HepG2 (cell line): ENCODE measurements at regions not wholly inside any gene's neighbourhood (a gene's known extent, or its start where the extent isn't known, plus 50 kb on each side); places are given as distances from the start of the nearest gene placed in this dataset.

Source experiments
- ATAC-seq: fragments of 200-7000 bp; cut with Tn5 transposase; 3 replicates; pipeline ENCODE4 v1.9.1; 2020; ENCODE audit warnings: mild to moderate bottlenecking, moderate library complexity
- BruUV-seq: library from RNA; stranded (reverse); fragments of 400-500 nt; replicated peaks from 2 replicates; lab custom pipeline; 2021; lab: Mats Ljungman, UMichigan
- CTCF ChIA-PET: fragments of 300-600 bp; formaldehyde crosslinking; extraction: SDS; loops from one replicate; lab custom pipeline; 2021; ENCODE audit warnings: low total read pairs, inconsistent platforms, low intra/inter-chr PET ratio; lab: Yijun Ruan, JAX
- POLR2A ChIA-PET: fragments of 350-600 bp; sonication (Branson Sonifier 250); formaldehyde crosslinking; loops from one replicate; lab custom pipeline; 2020; ENCODE audit warnings: antibody characterized with exemption, inconsistent platforms; lab: Yijun Ruan, JAX
- DNase-seq: peaks from one replicate; pipeline ENCODE4 v3.0.0-alpha.2; 2015; ENCODE audit warnings: low spot score
- FAIRE-seq: peaks from 3 replicates; lab custom pipeline; 2011; peaks lifted over from hg19 to GRCh38; lab: Jason Lieb, UNC
- H2AFZ ChIP-seq: one replicate; pipeline ENCODE4 v1.6.1; 2011; ENCODE audit warnings: low read length, inconsistent platforms
- H3K27ac ChIP-seq: fragments of 300-600 bp; 3 replicates; pipeline ENCODE4 v1.8.0; 2011; ENCODE audit warnings: mixed run types, mild to moderate bottlenecking, mixed read lengths, low read length, inconsistent platforms; ENCODE audit not compliant: insufficient read depth; ENCODE audit errors: extremely low read length
- H3K27me3 ChIP-seq, 2 experiments: fragments of 200-600 bp in 1 of 2; 2 replicates in 1 of 2; 3 replicates in 1 of 2; pipeline versions ENCODE4 v1.6.0 to v1.8.0; 2011; ENCODE audit warnings: low read length in 2 of 2, mild to moderate bottlenecking in 2 of 2, moderate library complexity in 2 of 2, inconsistent platforms in 1 of 2; ENCODE audit not compliant: insufficient read depth in 2 of 2, control insufficient read depth in 1 of 2
- H3K36me3 ChIP-seq, 2 experiments: fragments of 200-600 bp in 1 of 2; replicated peaks in 1 of 2; 2 replicates in 1 of 2; 3 replicates in 1 of 2; pipeline versions ENCODE4 v1.5.1 to v1.8.0; 2011; ENCODE audit warnings: low read length in 2 of 2, inconsistent platforms in 1 of 2; ENCODE audit not compliant: insufficient read depth in 2 of 2, control insufficient read depth in 1 of 2
- H3K4me1 ChIP-seq: 2 replicates; pipeline ENCODE4 v1.5.1; 2012; ENCODE audit warnings: low read length, inconsistent platforms; ENCODE audit not compliant: insufficient read depth
- H3K4me2 ChIP-seq: 2 replicates; pipeline ENCODE4 v1.6.0; 2011; ENCODE audit warnings: low read depth, low read length, inconsistent platforms
- H3K4me3 ChIP-seq, 3 experiments: fragments of 200-600 bp in 1 of 3; sonication (generic), shearing (Covaris generic) in 1 of 3; replicated peaks in 1 of 3; 2 replicates each; pipeline ENCODE4 v1.5.1; 2011 to 2016; ENCODE audit warnings: low read length in 3 of 3, inconsistent platforms in 2 of 3, low read depth in 2 of 3, mild to moderate bottlenecking in 2 of 3, control low read depth in 1 of 3, mixed read lengths in 1 of 3; ENCODE audit not compliant: insufficient read depth in 1 of 3
- H3K79me2 ChIP-seq: one replicate; pipeline ENCODE4 v1.6.1; 2011; ENCODE audit warnings: low read length, inconsistent platforms; ENCODE audit not compliant: insufficient read depth
- H3K9ac ChIP-seq: 2 replicates; pipeline ENCODE4 v1.6.0; 2011; ENCODE audit warnings: mild to moderate bottlenecking, low read depth, low read length, inconsistent platforms; ENCODE audit not compliant: insufficient read depth
- H3K9me3 ChIP-seq: 2 replicates; pipeline ENCODE4 v1.5.1; 2012; ENCODE audit warnings: mild to moderate bottlenecking, low read length
- H4K20me1 ChIP-seq: 2 replicates; pipeline ENCODE4 v1.6.0; 2011; ENCODE audit warnings: inconsistent platforms, mild to moderate bottlenecking, low read length, moderate library complexity; ENCODE audit not compliant: insufficient read depth
- ZBTB7B ChIP-seq: sonication (generic); formaldehyde crosslinking; IDR thresholded peaks from 2 replicates; pipeline ENCODE4 v1.4.0; 2020; ENCODE audit warnings: missing genetic modification reagents
- WGBS: methylation state at CpG from one replicate; pipeline ENCODE4 v1.1.6; 2017; ENCODE audit warnings: low lambda C conversion rate; 5-methylcytosine and 5-hydroxymethylcytosine counted together
- in situ Hi-C: cut with HindIII; loops from 2 replicates; pipeline ENCODE4 v1.10.0; 2017; ENCODE audit warnings: low pct_unique_long_range_greater_than_20kb; ENCODE audit not compliant: extremely low pct_ligation_motif_present
- intact Hi-C: fragments of 100-400 bp; cut with micrococcal nuclease; formaldehyde crosslinking; loops from one replicate; pipeline ENCODE4 v1.10.0; 2022; ENCODE audit not compliant: unreplicated experiment
- TF ChIP-seq, protein P1 (sequence below): sonication (generic); formaldehyde crosslinking; IDR thresholded peaks from 2 replicates; pipeline ENCODE4; 2020; ENCODE audit warnings: missing genetic modification reagents, mild to moderate bottlenecking, borderline replicate concordance
- TF ChIP-seq, protein P2 (sequence below): sonication (generic); formaldehyde crosslinking; IDR thresholded peaks from 2 replicates; pipeline ENCODE4 v1.9.0; 2021; ENCODE audit warnings: missing genetic modification reagents, borderline replicate concordance

DNA sequence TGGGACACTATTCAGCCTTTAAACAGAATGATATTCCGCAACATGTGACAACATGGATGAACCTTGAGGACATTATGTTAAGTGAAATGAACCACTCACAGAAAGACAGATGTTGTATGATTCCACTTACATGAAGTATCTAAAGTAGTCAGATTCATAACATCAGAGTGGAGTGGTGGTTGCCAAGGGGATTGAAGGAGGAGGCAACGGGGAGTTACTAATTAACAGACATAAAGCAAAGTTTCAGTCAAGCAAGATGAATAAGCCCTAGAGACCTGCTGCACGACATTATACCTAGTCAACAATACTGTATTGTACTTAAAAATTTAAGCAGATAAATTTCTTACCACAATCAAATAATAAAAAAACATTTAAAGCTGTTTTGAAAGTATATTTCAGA lies 105.0 kb upstream of the NR0B1 start:
- no peaks in the 10 kb centered on the region for H3K36me3 ChIP-seq
- H3K4me1 ChIP-seq = no peaks in the 10 kb centered on the region
- ATAC-seq = peak; percentile 47; the same call in 2 of the 3 replicates
- no peak for DNase-seq
- BruUV-seq = no TSS peak
- H3K27me3 ChIP-seq = peaks cover 0 to 1% of the 10 kb centered on the region in 2 experiments; a peak in 1 of 5 replicates
- H4K20me1 ChIP-seq = no peaks in the 10 kb centered on the region
- CTCF ChIA-PET = no interaction called here
- 31% methylated on average over 3 of the region's 3 CpGs for WGBS
- no peaks in the 10 kb centered on the region for H3K9me3 ChIP-seq
- TF ChIP-seq, protein P1, sequence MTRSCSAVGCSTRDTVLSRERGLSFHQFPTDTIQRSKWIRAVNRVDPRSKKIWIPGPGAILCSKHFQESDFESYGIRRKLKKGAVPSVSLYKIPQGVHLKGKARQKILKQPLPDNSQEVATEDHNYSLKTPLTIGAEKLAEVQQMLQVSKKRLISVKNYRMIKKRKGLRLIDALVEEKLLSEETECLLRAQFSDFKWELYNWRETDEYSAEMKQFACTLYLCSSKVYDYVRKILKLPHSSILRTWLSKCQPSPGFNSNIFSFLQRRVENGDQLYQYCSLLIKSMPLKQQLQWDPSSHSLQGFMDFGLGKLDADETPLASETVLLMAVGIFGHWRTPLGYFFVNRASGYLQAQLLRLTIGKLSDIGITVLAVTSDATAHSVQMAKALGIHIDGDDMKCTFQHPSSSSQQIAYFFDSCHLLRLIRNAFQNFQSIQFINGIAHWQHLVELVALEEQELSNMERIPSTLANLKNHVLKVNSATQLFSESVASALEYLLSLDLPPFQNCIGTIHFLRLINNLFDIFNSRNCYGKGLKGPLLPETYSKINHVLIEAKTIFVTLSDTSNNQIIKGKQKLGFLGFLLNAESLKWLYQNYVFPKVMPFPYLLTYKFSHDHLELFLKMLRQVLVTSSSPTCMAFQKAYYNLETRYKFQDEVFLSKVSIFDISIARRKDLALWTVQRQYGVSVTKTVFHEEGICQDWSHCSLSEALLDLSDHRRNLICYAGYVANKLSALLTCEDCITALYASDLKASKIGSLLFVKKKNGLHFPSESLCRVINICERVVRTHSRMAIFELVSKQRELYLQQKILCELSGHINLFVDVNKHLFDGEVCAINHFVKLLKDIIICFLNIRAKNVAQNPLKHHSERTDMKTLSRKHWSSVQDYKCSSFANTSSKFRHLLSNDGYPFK (CRISPR knock-in tag) = no peak
- TF ChIP-seq, protein P2, sequence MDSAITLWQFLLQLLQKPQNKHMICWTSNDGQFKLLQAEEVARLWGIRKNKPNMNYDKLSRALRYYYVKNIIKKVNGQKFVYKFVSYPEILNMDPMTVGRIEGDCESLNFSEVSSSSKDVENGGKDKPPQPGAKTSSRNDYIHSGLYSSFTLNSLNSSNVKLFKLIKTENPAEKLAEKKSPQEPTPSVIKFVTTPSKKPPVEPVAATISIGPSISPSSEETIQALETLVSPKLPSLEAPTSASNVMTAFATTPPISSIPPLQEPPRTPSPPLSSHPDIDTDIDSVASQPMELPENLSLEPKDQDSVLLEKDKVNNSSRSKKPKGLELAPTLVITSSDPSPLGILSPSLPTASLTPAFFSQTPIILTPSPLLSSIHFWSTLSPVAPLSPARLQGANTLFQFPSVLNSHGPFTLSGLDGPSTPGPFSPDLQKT (CRISPR knock-in tag) = no peak
- H2AFZ ChIP-seq = no peak overlapping the region
- POLR2A ChIA-PET = no interaction called here
- H3K79me2 ChIP-seq = no peaks in the 10 kb centered on the region
- no peak overlapping the region for H3K9ac ChIP-seq
- in situ Hi-C loops (no loop called here), intact Hi-C loops (no loop called here)
- no peak overlapping the region for H3K4me2 ChIP-seq
- no peak for FAIRE-seq
- H3K4me3 ChIP-seq = no peak overlapping the region
- H3K27ac ChIP-seq = no peak overlapping the region

DNA sequence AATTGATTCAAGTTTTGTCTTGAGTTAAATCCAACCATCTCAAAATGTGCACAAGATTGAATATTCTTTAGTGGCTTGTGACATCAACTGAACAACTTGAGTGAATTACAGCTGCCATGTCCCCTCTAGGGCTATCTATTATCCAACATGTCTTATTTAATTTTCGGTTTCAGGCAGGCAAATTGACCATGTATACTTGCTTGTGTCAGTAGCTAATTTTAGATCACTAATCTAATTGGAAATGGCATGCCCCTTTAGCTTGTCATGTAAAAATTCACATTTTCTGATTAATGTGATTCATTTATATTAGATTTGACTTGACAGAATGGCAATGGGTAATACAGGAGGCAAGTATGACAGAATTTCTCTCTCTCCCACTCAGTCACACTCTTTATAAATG lies 93.2 kb upstream of the NR0B1 start:
- Histone ChIP-seq H3K79me2 (no peaks in the 10 kb centered on the region), H3K4me2 (no peak overlapping the region), H3K27me3 (no peaks in the 10 kb centered on the region), H3K36me3 (no peaks in the 10 kb centered on the region), H3K9me3 (no peaks in the 10 kb centered on the region), H4K20me1 (no peaks in the 10 kb centered on the region), H3K4me3 (no peak overlapping the region), H3K4me1 (no peaks in the 10 kb centered on the region), H3K9ac (no peak overlapping the region), H3K27ac (no peak overlapping the region), H2AFZ (no peak overlapping the region)
- no peak for ATAC-seq
- no TSS peak for BruUV-seq
- in situ Hi-C loops = no loop called here
- POLR2A ChIA-PET = no interaction called here
- FAIRE-seq = no peak
- CTCF ChIA-PET = no interaction called here
- DNase-seq = no peak
- TF ChIP-seq ZBTB7B (CRISPR knock-in tag) = no peak
- intact Hi-C loops = no loop called here
- 0% methylated on average over 1 of the region's 1 CpG for WGBS
